CD4-positive, alpha-beta T cell (primary cell): ENCODE measurements at regions not wholly inside any gene's neighbourhood (a gene's known extent, or its start where the extent isn't known, plus 50 kb on each side); places are given as distances from the start of the nearest gene placed in this dataset.

ENCODE experiments used
- ATAC-seq: fragments of 200-7000 bp; cut with Tn5 transposase; one replicate; pipeline ENCODE4 v1.10.0; 2022; ENCODE audit warnings: mild to moderate bottlenecking; ENCODE audit not compliant: poor library complexity
- CTCF ChIA-PET: fragments of 350-600 bp; sonication (Branson Sonifier 250); formaldehyde crosslinking; loops from one replicate; lab custom pipeline; 2021; ENCODE audit warnings: antibody characterized with exemption, inconsistent platforms; lab: Charles Lee
- POLR2A ChIA-PET: fragments of 350-600 bp; sonication (Branson Sonifier 250); formaldehyde crosslinking; loops from one replicate; lab custom pipeline; 2021; ENCODE audit warnings: antibody characterized with exemption, inconsistent platforms; lab: Charles Lee
- DNase-seq, 14 experiments: peaks; one replicate each; pipeline ENCODE4 v3.0.0-alpha.2; 2013 to 2020; ENCODE audit warnings: mixed read lengths in 2 of 14
- H3K27ac ChIP-seq, 2 donors: one replicate each; pipeline versions ENCODE4 v1.5.1 to v1.7.0; 2013; ENCODE audit warnings: low read length in 2 of 2, low read depth in 1 of 2, mild to moderate bottlenecking in 1 of 2
- H3K27me3 ChIP-seq, 2 experiments: 1 replicate in 1 of 2; 2 replicates in 1 of 2; pipeline versions ENCODE4 v1.6.1 to v1.7.0; 2013; ENCODE audit warnings: low read length in 2 of 2, control low read depth in 1 of 2, mild to moderate bottlenecking in 1 of 2, moderate library complexity in 1 of 2; ENCODE audit not compliant: insufficient read depth in 2 of 2, control insufficient read depth in 1 of 2
- H3K36me3 ChIP-seq: one replicate; pipeline ENCODE4 v1.6.1; 2013; ENCODE audit warnings: low read length, control low read depth; ENCODE audit not compliant: insufficient read depth
- H3K4me1 ChIP-seq: one replicate; pipeline ENCODE4 v1.6.1; 2013; ENCODE audit warnings: low read length, control low read depth; ENCODE audit not compliant: insufficient read depth
- H3K4me3 ChIP-seq: one replicate; pipeline ENCODE4 v1.5.1; 2013; ENCODE audit warnings: mild to moderate bottlenecking, low read length, moderate library complexity
- H3K9me3 ChIP-seq, 2 experiments: 1 replicate in 1 of 2; 2 replicates in 1 of 2; pipeline versions ENCODE4 v1.6.1 to v1.7.0; 2013; ENCODE audit warnings: low read length in 2 of 2, mild to moderate bottlenecking in 2 of 2, control low read depth in 1 of 2, moderate library complexity in 1 of 2; ENCODE audit not compliant: control insufficient read depth in 1 of 2, insufficient read depth in 1 of 2
- H3K27ac Mint-ChIP-seq: one replicate; pipeline ENCODE4 v1.8.0; 2020; ENCODE audit warnings: mixed read lengths
- H3K27me3 Mint-ChIP-seq: one replicate; pipeline ENCODE4 v1.8.0; 2021; ENCODE audit warnings: mixed read lengths
- H3K36me3 Mint-ChIP-seq: one replicate; pipeline ENCODE4 v1.8.0; 2021; ENCODE audit warnings: low read depth, mixed read lengths
- H3K4me1 Mint-ChIP-seq: one replicate; pipeline ENCODE4 v1.8.0; 2021; ENCODE audit warnings: low read depth, mixed read lengths
- H3K4me3 Mint-ChIP-seq: one replicate; pipeline ENCODE4 v1.8.0; 2020; ENCODE audit warnings: mild to moderate bottlenecking, mixed read lengths
- H3K9me3 Mint-ChIP-seq: one replicate; pipeline ENCODE4 v1.8.0; 2020; ENCODE audit warnings: mixed read lengths
- intact Hi-C, 2 experiments: fragments of 100-400 bp; cut with DNase I in 1 of 2; cut with micrococcal nuclease in 1 of 2; formaldehyde crosslinking; loops; one replicate each; pipeline versions ENCODE4 v1.15.1 to v1.9.0; 2023 to 2025; cut with DNase I, micrococcal nuclease
- TF ChIP-seq, protein P1 (sequence below): fragments of 200-600 bp; IDR thresholded peaks from one replicate; pipeline ENCODE4 v1.8.0; 2022; ENCODE audit warnings: antibody characterized with exemption, mild to moderate bottlenecking

GRCh38 chr5:5591567-5591966, 169.1 kb downstream of the ICE1 start:
- Histone ChIP-seq H3K36me3 (no peaks in the 10 kb centered on the region), H3K4me1 (no peaks in the 10 kb centered on the region), H3K27ac (no peak overlapping the region), H3K9me3 (no peaks in the 10 kb centered on the region), H3K27me3 (peaks cover 0 to 6% of the 10 kb centered on the region in 2 experiments), H3K4me3 (no peak overlapping the region)
- POLR2A ChIA-PET, result no interaction called here
- no peaks in the 10 kb centered on the region for H3K36me3 Mint-ChIP-seq
- H3K4me3 Mint-ChIP-seq, result no peak overlapping the region
- ATAC-seq (no peak), DNase-seq (no peak)
- no peaks in the 10 kb centered on the region for H3K4me1 Mint-ChIP-seq
- no peaks in the 10 kb centered on the region for H3K9me3 Mint-ChIP-seq
- TF ChIP-seq, protein P1, sequence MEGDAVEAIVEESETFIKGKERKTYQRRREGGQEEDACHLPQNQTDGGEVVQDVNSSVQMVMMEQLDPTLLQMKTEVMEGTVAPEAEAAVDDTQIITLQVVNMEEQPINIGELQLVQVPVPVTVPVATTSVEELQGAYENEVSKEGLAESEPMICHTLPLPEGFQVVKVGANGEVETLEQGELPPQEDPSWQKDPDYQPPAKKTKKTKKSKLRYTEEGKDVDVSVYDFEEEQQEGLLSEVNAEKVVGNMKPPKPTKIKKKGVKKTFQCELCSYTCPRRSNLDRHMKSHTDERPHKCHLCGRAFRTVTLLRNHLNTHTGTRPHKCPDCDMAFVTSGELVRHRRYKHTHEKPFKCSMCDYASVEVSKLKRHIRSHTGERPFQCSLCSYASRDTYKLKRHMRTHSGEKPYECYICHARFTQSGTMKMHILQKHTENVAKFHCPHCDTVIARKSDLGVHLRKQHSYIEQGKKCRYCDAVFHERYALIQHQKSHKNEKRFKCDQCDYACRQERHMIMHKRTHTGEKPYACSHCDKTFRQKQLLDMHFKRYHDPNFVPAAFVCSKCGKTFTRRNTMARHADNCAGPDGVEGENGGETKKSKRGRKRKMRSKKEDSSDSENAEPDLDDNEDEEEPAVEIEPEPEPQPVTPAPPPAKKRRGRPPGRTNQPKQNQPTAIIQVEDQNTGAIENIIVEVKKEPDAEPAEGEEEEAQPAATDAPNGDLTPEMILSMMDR, result no peak
- no peak overlapping the region for H3K27ac Mint-ChIP-seq
- H3K27me3 Mint-ChIP-seq, result peaks cover 4% of the 10 kb centered on the region
- CTCF ChIA-PET, result no interaction called here
- intact Hi-C loops, result no loop called here

- Mint-ChIP-seq H3K36me3 (no peaks in the 10 kb centered on the region), H3K4me1 (no peaks in the 10 kb centered on the region), H3K27ac (no peak overlapping the region), H3K9me3 (no peaks in the 10 kb centered on the region), H3K27me3 (peaks cover 4% of the 10 kb centered on the region), H3K4me3 (no peak overlapping the region)
- DNase-seq (no peak), ATAC-seq (no peak)
- no peak overlapping the region for H3K4me3 ChIP-seq
- ChIA-PET POLR2A (no interaction called here), CTCF (no interaction called here)
- H3K9me3 ChIP-seq, result no peaks in the 10 kb centered on the region
- intact Hi-C loops, result no loop called here
- H3K4me1 ChIP-seq, result no peaks in the 10 kb centered on the region
- H3K27me3 ChIP-seq, result peaks cover 0 to 6% of the 10 kb centered on the region in 2 experiments
- TF ChIP-seq, protein P1, result no peak
- H3K36me3 ChIP-seq, result no peaks in the 10 kb centered on the region
- H3K27ac ChIP-seq, result no peak overlapping the region
Observed at GRCh38 chr5:5589857-5590256, 167.4 kb downstream of the ICE1 start.

GRCh38 chr5:5588887-5589826, 166.7 kb downstream of the ICE1 start:
- Mint-ChIP-seq H3K27ac (no peak overlapping the region), H3K4me1 (no peaks in the 10 kb centered on the region), H3K27me3 (peaks cover 4% of the 10 kb centered on the region), H3K9me3 (no peaks in the 10 kb centered on the region), H3K4me3 (no peak overlapping the region), H3K36me3 (no peaks in the 10 kb centered on the region)
- intact Hi-C loops, result no loop called here
- ATAC-seq (no peak), DNase-seq (no peak)
- ChIA-PET POLR2A (no interaction called here), CTCF (no interaction called here)
- TF ChIP-seq, protein P1, result no peak
- Histone ChIP-seq H3K9me3 (no peaks in the 10 kb centered on the region), H3K4me3 (no peak overlapping the region), H3K4me1 (no peaks in the 10 kb centered on the region), H3K36me3 (no peaks in the 10 kb centered on the region), H3K27ac (no peak overlapping the region), H3K27me3 (peaks cover 0 to 6% of the 10 kb centered on the region in 2 experiments)
